WI38 (cell line): ENCODE measurements at regions not wholly inside any gene's neighbourhood (a gene's known extent, or its start where the extent isn't known, plus 50 kb on each side); places are given as distances from the start of the nearest gene placed in this dataset.

Experiments
- H3K4me3 ChIP-seq: 2 replicates; pipeline ENCODE4 v1.5.1; 2011; ENCODE audit warnings: low read depth, mild to moderate bottlenecking, control low read depth, low read length
- TF ChIP-seq, protein P1 (sequence below): IDR thresholded peaks from 2 replicates; pipeline ENCODE4 v1.5.1; 2012; ENCODE audit warnings: low read depth, mild to moderate bottlenecking, control low read depth, low read length

DNA sequence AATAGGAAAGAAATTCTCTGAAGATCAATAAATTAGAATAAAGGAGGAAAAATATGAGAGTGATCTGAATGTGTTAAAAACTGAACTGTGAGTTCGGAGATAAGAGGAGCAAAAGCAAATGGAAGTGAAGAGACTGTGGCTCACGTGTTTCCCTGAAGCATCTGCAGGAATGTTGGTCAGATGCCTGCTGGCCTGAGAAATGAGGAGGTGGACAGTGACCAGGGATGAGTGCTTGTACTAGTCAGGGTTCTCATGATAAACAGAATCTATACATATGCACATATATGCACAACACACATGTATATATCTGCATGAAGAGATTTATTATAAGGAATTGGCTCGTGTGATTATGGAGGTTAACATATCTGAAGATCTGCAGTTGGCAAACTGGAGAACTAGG is 103.4 kb upstream of the TIAM1 start:
- TF ChIP-seq, protein P1, sequence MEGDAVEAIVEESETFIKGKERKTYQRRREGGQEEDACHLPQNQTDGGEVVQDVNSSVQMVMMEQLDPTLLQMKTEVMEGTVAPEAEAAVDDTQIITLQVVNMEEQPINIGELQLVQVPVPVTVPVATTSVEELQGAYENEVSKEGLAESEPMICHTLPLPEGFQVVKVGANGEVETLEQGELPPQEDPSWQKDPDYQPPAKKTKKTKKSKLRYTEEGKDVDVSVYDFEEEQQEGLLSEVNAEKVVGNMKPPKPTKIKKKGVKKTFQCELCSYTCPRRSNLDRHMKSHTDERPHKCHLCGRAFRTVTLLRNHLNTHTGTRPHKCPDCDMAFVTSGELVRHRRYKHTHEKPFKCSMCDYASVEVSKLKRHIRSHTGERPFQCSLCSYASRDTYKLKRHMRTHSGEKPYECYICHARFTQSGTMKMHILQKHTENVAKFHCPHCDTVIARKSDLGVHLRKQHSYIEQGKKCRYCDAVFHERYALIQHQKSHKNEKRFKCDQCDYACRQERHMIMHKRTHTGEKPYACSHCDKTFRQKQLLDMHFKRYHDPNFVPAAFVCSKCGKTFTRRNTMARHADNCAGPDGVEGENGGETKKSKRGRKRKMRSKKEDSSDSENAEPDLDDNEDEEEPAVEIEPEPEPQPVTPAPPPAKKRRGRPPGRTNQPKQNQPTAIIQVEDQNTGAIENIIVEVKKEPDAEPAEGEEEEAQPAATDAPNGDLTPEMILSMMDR, result no peak
- no peak overlapping the region for H3K4me3 ChIP-seq

DNA sequence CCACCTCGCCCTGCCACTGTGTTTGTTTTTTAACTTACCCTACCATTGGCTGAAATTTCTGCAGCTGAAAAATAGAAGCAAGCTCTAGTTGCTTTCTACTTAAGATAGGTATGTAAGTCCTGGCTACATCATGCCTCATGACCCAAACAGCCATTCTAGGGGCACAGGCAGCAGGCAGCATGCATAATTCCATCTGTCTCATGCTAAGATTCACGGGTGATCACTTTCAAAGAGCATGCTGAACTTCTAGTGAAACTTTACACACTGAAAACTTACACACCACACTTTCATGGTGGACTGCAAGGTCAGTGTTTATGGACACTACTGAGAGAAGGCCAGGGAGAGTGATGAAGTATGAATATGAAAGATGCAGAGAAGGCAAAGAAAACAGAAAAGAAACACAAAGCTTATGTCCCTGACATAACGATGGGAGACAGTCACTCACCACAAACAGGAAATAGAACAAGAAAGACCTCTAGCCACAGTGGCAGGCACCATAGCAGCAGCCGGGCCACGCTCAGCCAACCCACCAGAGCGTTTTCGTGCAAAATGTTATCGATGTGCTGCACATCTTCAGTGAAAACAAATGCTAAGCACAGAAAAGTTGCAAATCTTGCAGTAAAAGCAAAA is 102.3 kb upstream of the TIAM1 start:
- H3K4me3 ChIP-seq, result no peak overlapping the region
- TF ChIP-seq, protein P1, result no peak

DNA sequence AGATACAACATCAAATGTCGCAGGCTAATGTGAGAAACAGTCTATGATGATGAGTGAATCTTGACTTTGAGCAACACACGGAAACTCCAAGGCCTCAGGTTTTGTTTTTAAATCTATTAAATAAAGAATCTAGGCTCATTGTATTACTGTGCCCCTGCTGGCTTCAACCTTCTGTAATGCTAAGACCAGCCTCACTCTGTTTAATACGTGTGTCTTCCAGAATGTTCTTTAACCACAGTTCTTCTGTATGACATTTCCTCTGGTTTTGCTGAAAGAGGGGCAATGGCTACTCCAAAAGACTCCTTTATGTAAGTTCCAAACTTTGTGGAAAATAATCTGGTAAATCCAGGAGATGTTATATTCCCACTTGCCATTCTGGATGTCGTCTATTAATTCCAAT is 101.1 kb upstream of the TIAM1 start:
- TF ChIP-seq, protein P1, result no peak
- no peak overlapping the region for H3K4me3 ChIP-seq

DNA sequence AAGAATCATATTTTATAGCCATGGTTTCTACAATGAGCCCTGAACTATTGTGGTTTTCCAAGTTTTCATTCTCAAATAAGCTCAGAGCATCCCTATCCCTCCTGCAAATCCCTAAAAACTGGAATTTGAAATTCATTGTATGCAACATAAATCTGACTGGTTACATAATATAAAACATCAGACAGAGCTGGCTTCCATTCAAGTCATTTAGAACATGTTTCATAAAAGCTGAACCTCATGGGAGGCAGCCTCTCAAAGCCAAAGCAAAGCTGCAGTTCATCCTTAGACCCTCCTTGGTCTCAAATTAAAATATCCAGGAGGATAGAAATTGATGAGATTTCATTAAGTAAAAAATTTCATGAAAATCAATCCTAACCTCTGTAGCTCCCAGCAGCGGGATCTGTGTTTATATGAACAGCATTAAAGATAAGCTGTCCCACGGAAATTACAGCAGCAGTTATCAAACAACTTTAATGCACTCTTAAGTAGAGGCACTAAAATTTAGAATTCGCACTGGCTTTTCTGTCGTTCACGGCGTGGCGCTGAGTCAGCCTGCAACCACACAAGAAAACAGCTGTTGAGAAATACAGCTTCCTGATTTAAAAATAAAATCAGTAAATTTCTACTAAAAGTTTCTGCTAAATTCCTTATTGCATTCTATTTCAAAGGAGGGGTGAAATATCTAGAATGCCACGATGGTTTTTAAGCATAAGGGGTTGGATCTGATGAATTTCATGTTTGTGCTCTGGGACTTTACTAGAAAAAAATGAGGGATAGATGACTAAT is 99.9 kb upstream of the TIAM1 start:
- no peak overlapping the region for H3K4me3 ChIP-seq
- TF ChIP-seq, protein P1, result no peak

DNA sequence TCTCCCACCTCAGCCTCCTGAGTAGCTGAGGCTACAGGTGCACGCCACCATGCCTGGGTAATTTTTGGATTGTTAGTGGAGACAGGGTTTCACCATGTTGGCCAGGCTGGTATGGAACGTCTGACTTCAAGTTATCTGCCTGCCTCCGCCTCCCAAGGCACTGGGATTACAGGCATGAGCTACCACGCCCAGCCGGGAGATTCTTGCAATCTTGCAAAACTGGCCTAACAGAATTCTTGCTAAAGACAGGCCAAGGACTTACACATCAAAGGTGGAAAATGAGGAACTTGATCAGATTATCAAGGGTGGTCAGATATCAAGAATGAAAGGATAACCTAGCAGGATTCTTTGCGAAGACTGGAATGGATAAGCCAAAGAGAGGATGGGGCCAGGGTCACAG is 98.3 kb upstream of the TIAM1 start:
- H3K4me3 ChIP-seq, result no peak overlapping the region
- TF ChIP-seq, protein P1, result no peak

DNA sequence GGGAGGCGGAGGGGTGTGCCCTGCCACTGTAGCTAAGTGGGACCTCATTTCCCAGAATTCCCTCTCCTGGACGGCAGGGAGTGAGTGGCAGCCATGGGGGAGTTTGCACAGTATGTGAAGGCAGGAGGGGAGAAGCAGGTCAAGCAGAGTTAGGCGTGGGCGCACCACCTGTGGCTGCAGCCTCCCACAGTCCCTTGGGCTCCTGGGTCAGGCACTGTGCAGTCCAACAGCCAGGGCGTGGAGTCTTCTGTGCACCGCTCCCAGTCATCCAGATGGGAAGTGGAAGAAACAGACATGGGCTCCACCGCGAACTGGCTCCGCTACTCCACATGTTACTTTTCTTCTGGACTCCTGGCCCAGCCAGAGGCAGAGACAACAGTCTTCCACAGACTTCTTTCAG is 85.4 kb upstream of the TIAM1 start:
- no peak overlapping the region for H3K4me3 ChIP-seq
- TF ChIP-seq, protein P1, result no peak

DNA sequence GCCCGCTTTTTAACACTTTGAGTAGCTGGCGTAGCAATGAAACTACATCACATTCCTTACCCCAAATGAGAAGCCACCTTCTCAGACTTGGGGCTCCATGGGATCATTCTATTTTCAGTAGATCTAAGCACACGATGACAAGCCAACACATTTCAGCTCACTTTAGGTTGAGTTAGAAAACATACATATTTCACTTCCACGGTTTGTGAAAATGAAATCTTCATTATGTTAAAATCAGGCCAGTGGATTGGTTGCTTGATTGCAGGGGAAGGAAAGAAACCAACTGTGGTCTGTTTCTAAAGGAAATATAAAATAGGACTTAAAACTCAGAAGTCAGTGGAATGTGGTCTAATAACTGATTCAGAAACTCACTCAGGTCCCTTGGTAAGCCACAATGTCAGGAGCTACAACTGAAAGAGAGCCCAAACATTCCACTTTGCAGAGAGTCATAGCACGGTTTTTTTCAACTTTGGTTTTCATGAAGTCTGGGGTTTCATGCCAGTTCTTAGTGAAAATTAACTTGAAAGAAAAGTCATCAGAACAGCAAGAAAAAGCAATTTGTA is 82.3 kb upstream of the TIAM1 start:
- H3K4me3 ChIP-seq, result no peak overlapping the region
- TF ChIP-seq, protein P1, result no peak
